HG03354 (cell line): ENCODE measurements at regions not wholly inside any gene's neighbourhood (a gene's known extent, or its start where the extent isn't known, plus 50 kb on each side); places are given as distances from the start of the nearest gene placed in this dataset.

Experiments used
- ATAC-seq: cut with Tn5 transposase; IDR thresholded peaks from one replicate; pipeline ENCODE4 v1.9.1; 2021; ENCODE audit warnings: mild to moderate bottlenecking; ENCODE audit not compliant: unreplicated experiment, poor library complexity, severe bottlenecking

- no peak for ATAC-seq
Measured at GRCh38 chr6:104268389-104268788, 591.3 kb downstream of the HACE1 start.

DNA sequence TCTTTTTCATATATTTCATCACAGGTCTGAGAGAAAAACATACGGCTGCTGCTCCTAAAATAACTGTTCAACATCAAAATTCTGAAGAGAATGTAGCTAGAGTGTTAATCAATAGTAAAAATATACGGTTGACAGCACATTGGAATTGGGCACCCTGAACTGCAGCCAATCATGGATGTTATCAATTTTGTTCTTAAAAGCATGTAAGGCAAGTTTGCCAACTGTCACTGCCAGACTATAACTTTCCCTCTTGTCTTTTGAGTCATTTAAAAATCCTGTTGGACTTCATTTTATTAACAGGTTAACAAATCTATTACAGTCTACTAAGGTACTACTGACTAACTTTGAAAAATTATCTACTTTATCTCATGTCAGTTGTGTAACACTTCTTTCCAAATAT, 592.8 kb downstream of the HACE1 start:
- no peak for ATAC-seq

GRCh38 chr6:104256646-104257045, 603.1 kb downstream of the HACE1 start:
- ATAC-seq: no peak

- ATAC-seq: no peak
Measured at GRCh38 chr6:104253236-104253635, 606.5 kb downstream of the HACE1 start.

DNA sequence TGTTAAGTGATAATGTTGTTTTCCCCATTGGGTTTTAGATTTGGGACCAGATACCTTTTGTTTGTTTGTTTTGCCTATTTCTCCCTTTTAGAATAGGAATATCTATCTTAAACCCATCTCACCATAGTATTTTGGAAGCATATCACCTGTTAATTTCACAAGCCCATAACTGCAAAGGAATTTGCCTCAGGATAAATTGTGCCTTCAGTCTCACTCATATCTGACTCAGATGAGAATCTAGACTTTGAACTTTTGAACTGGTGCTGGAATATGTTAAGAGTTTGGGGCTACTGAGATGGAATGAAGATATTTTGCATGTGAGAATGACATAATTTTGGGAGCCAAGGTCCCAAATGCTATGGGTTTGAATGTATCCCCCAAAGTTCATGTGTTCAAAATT, 607.4 kb downstream of the HACE1 start:
- no peak for ATAC-seq

- no peak for ATAC-seq
Measured at GRCh38 chr6:104251651-104252050, 608.1 kb downstream of the HACE1 start.

DNA sequence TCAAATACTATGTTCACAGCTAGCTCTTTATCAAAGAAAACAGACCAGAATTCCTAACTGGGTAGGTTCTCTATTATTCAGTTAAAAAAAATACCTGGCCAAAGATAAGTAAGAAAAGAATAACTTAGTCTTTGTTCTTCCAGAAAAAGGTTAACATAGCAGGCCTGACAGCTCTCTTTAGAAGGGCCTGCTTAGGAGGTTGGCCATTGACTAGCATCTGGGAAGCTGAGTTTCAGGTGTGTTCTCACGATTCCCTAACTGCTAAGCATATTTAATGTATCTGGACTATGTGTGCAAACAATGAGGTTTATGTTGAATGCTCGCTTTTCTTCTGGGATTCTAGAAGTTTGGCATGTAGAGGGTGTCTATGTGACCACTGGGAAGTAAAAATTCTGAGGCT, 618.9 kb downstream of the HACE1 start:
- no peak for ATAC-seq

DNA sequence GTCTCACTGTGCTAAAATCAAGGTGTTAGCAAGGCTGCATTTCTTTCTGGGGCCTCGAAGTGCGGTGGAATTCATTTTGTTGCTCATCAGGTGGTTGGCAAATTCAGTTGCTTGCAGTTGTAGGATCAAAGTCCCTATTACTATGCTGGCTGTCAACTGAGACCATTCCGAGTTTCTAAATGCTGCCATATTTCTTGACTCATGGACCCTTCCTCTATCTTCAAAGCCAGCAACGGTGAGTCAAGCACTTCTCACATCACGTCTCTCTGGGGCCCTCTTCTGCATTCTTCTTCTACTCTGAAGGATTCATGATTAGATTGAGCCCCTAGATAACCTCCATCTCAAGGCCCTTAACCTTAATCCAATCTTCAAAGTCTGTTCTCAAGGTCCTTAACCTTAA, 619.7 kb downstream of the HACE1 start:
- ATAC-seq: no peak

GRCh38 chr6:104229057-104229456, 630.7 kb downstream of the HACE1 start:
- ATAC-seq: no peak

DNA sequence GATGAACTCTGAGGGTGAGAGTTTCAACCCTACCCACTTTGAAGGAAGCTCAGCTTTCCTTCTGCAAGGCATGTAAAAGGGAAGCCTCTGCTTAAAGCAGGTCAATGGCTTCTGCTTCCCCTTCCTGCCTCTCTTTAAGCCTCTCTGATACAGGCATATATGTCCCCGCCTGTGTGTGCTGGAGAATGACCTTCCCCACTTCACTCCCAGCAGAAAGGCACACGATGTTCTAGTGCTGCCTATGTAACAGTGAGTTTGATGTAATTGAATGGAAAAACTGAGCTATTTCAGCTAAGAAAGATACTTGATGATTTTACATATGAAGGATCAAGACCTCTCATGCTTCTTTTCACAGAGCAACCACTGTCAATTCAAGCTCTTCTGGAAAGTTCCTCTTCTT, 632.2 kb downstream of the HACE1 start:
- ATAC-seq: no peak

- no peak for ATAC-seq
Measured at GRCh38 chr6:104226790-104227446, 632.8 kb downstream of the HACE1 start.

DNA sequence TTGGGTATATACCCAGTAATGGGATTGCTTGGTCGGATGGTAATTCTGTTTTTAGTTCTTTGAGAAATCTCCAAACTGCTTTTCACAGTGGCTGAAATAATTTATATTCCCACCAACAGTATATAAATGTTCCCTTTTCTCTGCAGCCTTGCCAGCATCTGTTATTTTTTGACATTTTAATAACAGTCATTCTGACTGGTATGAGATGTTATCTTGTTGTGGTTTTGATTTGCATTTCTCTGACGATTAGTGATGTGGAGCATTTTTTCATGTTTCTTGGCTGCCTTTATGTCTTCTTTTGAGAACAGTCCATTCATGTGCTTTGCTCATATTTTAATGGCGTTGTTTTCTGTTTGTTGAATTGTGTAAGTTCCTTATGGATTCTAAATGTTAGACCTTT, 641.6 kb downstream of the HACE1 start:
- no peak for ATAC-seq

DNA sequence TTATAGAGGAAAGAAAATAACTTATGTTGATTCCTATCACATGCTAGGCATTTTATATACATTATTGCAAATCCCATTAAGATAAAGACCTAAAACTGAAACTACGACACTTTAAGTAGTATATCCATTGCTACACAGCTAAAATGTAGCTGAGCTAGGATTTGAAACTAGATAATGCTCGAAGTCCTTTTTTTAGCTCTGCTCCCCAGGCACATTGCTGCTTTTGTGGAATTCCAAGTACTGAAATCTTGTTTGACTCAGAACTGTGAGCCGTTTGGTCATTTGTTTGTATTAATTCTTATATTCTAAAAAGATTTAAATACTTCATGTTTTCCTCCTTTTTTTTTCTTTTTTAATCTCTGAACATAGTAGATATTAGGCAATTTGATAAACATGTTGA, 644.8 kb downstream of the HACE1 start:
- ATAC-seq: no peak

GRCh38 chr6:104212977-104213668, 646.6 kb downstream of the HACE1 start:
- no peak for ATAC-seq

DNA sequence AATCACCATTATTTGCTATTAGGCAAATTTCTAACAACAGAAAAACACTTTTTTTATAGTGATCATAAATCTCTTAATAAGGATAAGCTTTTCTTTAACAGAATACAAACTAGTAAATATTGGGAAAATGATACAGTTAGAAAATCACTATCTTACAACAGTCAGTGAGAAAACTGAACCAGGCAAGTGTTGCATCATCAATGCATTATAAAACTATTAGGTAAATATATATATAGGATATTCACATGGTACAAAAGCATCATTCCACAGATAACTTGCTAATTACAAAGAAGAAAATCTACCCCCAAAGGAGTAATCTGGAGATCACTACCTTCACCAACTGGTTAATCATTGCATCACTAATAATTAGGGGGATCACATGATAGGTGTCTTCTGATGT, 652.1 kb downstream of the HACE1 start:
- no peak for ATAC-seq

DNA sequence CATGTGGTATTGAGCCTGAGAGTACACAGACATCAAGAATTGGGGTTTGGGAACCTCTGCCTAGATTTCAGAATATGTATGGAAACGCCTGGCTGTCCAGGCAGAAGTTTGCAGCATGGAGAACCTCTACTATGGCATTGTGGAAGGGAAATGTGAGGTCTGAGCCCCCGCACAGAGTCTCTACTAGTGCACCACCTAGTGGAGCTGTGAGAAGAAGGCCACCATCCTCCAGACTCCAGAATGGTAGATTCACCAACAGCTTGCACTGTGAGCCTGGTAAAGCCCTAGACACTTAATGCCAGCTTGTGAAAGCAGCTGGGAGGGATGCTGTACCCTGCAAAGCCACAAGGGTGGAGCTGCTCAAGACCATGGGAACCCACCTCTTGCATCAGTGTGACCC, 658.2 kb downstream of the HACE1 start:
- ATAC-seq: no peak

DNA sequence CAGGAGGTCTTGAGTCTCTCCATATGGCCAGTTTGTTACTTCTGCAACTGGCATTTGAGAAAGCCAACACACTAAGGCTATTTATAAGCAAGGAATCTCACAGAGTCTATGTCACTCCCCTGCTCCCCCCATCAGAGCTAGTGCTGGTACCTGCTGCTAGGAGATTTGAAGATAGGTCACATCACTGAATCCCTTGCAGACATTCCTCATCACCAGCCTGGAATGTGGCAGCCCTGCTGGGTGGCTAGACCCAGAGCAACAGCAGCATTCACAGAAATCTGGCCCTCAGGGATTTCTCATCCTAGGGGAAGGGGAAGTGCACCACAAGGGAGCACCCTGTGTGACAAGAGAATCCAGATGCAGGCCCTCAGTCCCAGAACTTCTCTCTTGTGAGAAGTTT, 672.1 kb downstream of the HACE1 start:
- ATAC-seq: no peak

GRCh38 chr6:104186831-104187230, 672.9 kb downstream of the HACE1 start:
- ATAC-seq: no peak

DNA sequence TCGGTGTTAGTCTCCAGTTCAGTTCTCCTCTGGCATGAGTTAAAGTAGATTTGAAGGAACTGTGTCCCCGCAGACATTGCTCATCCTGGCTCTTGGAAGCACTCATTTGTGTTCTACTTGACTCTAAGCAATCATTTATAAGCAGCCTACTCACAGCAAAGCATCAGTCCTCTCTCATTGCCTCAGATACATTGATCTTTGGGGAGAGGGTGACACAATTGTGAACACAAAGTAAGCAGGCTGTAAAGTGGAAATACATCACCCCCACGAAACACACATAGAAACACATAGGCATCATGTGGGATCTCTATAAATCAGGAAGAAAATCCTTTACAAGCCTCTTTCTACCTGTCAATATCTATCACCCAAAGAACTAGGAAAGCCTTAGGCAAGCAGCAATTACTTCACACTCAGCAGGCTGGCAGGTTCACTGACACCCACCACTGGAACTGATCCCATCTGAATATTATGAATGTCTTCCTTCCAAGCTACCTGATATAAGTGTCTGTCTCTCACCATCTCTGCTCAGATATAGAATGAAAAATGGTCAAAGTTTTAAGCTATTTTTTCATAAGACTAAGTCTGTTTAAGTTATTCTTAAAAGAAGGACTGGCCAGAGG, 675.8 kb downstream of the HACE1 start:
- no peak for ATAC-seq

DNA sequence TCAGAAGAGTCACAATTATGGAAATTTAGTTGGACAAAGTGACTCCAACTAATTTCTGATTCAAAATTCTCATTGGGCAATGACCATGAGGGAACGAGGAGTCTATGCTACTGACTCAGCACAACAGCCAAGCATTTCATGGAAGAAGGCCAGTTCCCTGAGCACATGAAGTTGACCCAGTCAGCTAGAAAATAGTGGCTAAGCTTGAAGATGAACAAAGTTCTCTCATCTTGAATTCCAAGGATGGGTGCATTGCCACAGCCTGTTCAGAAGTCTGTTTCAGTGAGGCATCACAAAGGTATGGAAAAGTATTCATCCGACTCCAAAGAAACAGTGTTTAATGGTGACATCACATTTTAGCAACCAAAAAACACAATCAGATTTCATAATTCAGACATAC, 676.9 kb downstream of the HACE1 start:
- ATAC-seq: no peak

DNA sequence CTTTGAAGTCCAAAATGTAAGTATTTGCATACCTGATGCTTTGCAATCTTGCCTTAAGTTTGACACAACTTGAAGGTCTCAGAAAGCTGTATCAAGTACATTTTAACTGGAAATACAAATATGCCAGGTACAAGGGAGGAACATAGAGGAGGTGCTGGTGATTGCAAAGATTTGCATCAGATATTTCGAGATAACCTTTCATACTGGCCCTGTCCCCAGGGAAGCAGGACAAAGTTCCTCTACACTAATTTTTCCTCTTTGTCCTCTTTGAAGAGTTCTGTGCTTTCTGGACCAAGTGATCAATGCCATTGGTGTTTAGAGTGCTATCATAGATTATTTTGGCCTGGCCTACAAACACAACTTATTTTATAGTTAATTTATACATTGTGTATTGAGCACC, 686.1 kb downstream of the HACE1 start:
- no peak for ATAC-seq
